Body of pancreas (tissue), 4 donors: ENCODE measurements at regions not wholly inside any gene's neighbourhood (a gene's known extent, or its start where the extent isn't known, plus 50 kb on each side); places are given as distances from the start of the nearest gene placed in this dataset.

Source experiments
- ATAC-seq: fragments of 150-250 bp; one replicate; pipeline ENCODE4 v1.9.1; 2016
- DNase-seq, 4 donors: peaks; one replicate each; pipeline ENCODE4 v3.0.0-alpha.2; 2019
- H3K27ac ChIP-seq, 4 donors: fragments of 200-600 bp; sonication (generic); 1 replicate in 3 of 4; 2 replicates in 1 of 4; pipeline versions ENCODE4 v1.5.1 to v1.6.1; 2016 to 2019; ENCODE audit warnings: mild to moderate bottlenecking in 1 of 4, mixed read lengths in 1 of 4, moderate library complexity in 1 of 4
- H3K27me3 ChIP-seq, 2 donors: fragments of 200-600 bp; sonication (generic); one replicate each; pipeline ENCODE4 v1.6.0; 2016; ENCODE audit warnings: mild to moderate bottlenecking in 1 of 2
- H3K36me3 ChIP-seq, 2 donors: fragments of 200-600 bp; sonication (generic); replicated peaks in 1 of 2; 2 replicates each; pipeline ENCODE4 v1.5.1; 2016; ENCODE audit warnings: low read depth in 2 of 2; ENCODE audit not compliant: insufficient read depth in 1 of 2
- H3K4me1 ChIP-seq: fragments of 200-600 bp; sonication (generic); one replicate; pipeline ENCODE4 v1.6.0; 2016
- H3K4me3 ChIP-seq, 2 donors: fragments of 200-600 bp; sonication (generic); 1 replicate in 1 of 2; 2 replicates in 1 of 2; pipeline ENCODE4 v1.5.1; 2016 to 2019
- H3K9me3 ChIP-seq, 3 donors: fragments of 200-600 bp; sonication (generic); 1 replicate in 2 of 3; 2 replicates in 1 of 3; pipeline ENCODE4 v1.5.1; 2016
- POLR2A ChIP-seq, 3 donors: fragments of 450-650 bp; IDR thresholded peaks; one replicate each; pipeline ENCODE4 v1.6.1; 2016; ENCODE audit warnings: antibody characterized with exemption in 3 of 3, mild to moderate bottlenecking in 2 of 3
- WGBS, 2 donors: methylation state at CpG; one replicate each; pipeline ENCODE4 v1.1.5; 2017; 5-methylcytosine and 5-hydroxymethylcytosine counted together
- intact Hi-C: fragments of 100-400 bp; cut with DNase I; formaldehyde crosslinking; loops from one replicate; pipeline ENCODE4 v1.15.1; 2023
- TF ChIP-seq, protein P1 (sequence below), 7 experiments: fragments of 450-650 bp in 4 of 7; fragments of 200-600 bp in 3 of 7; sonication (generic) in 3 of 7; IDR thresholded peaks; one replicate each; pipeline ENCODE4 v1.5.1; 2016 to 2019; ENCODE audit warnings: antibody characterized with exemption in 7 of 7

DNA sequence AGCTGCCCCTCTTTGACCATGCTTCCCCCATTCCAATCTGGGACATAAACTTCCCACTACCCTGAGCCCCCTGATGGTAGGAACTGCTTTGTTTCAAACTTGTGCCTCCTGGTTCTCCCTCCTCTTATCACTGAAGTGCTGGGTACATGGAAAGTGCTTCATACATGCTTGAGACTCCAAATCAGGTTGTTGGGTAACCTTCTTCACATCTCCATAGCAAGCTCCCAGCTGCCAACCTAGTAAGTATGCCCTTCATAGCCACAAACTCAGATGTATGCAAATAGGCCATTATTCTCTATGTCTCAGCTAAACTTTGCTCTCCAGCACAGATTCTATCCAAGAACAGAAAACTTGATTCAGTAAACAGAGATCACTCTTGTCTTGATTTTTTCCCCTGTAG, 310.6 kb upstream of the IRX3 start:
- no peak for DNase-seq
- Histone ChIP-seq H3K27me3 (no peaks in the 10 kb centered on the region), H3K4me1 (no peaks in the 10 kb centered on the region), H3K27ac (no peak overlapping the region), H3K9me3 (no peaks in the 10 kb centered on the region), H3K4me3 (no peak overlapping the region), H3K36me3 (no peaks in the 10 kb centered on the region)
- intact Hi-C loops = no loop called here
- no peak for ATAC-seq
- TF ChIP-seq, protein P1, sequence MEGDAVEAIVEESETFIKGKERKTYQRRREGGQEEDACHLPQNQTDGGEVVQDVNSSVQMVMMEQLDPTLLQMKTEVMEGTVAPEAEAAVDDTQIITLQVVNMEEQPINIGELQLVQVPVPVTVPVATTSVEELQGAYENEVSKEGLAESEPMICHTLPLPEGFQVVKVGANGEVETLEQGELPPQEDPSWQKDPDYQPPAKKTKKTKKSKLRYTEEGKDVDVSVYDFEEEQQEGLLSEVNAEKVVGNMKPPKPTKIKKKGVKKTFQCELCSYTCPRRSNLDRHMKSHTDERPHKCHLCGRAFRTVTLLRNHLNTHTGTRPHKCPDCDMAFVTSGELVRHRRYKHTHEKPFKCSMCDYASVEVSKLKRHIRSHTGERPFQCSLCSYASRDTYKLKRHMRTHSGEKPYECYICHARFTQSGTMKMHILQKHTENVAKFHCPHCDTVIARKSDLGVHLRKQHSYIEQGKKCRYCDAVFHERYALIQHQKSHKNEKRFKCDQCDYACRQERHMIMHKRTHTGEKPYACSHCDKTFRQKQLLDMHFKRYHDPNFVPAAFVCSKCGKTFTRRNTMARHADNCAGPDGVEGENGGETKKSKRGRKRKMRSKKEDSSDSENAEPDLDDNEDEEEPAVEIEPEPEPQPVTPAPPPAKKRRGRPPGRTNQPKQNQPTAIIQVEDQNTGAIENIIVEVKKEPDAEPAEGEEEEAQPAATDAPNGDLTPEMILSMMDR (IDR thresholded peaks at IDR 0.05) = no peak

DNA sequence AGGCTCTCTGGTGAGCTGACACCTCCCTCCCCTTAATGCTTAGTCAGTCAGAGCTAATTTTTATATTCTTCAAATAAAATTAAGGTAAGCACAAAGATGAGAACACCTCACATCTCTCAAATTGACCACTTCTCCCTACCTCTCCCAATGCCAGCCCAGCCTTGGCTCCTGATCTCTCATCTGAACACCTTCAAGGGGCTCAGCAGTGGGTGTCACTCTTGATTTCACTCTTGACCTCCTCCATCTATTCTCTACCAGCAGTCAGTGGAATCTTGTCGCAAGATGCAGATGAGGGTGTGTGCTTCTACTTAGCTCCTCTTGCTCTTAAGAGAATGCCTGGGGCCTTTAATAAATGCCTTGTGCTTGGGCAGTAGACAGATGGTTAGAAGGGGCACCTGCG, 309.0 kb upstream of the IRX3 start:
- WGBS, 2 donors = 30 to 38% methylated on average over 2 of the region's 2 CpGs
- H3K27ac ChIP-seq = no peak overlapping the region
- H3K4me1 ChIP-seq = no peaks in the 10 kb centered on the region
- ATAC-seq = no peak
- no peaks in the 10 kb centered on the region for H3K9me3 ChIP-seq
- no peak overlapping the region for H3K4me3 ChIP-seq
- H3K36me3 ChIP-seq = no peaks in the 10 kb centered on the region
- no peak for TF ChIP-seq POLR2A (IDR thresholded peaks at IDR 0.05)
- TF ChIP-seq, protein P1 (IDR thresholded peaks at IDR 0.05) = no peak
- no peaks in the 10 kb centered on the region for H3K27me3 ChIP-seq
- no peak for DNase-seq
- intact Hi-C loops = no loop called here

DNA sequence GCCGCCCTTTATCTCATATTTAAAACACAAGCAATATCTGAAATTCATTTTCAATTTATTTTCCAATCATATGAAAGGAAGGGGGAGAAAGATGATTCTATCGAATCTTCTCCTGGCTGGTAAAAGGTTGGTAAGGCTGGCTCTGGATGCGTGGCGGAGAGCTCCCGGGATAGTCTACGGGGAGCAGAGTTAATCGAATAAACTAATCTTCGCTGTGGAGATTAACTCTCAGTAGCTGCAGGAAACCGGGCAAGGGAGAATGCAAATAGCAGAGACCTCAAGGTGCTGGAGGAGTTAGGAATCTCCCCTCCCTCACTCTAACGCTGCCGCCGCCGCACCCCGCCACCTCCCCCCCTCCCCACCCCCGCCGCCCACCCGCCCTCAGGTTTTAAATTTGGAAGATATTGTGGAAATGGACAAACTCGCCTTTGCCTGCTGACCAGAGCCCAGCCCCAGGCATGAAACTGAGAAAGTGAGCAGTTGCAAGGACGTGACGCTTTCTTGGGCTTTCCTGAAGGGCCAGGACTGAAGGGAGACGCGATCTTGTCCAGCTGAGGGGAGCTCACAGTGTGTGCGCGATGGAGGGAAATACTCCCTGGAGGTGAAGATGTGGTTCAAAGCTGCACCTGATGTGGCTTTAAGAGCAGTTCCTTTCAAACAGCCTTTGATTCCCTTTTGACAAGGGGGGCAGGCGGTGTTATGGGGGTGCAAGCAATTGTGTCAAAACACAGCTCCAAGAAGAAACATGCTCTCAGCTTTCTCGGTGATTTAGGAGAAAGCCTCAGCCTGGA, 308.2 kb upstream of the IRX3 start:
- 12 to 13% methylated on average over 18 to 26 of the region's 26 CpGs for WGBS, 2 donors
- ATAC-seq = no peak
- Histone ChIP-seq H3K4me3 (no peak overlapping the region), H3K4me1 (no peaks in the 10 kb centered on the region), H3K9me3 (no peaks in the 10 kb centered on the region), H3K27ac (no peak overlapping the region), H3K27me3 (no peaks in the 10 kb centered on the region), H3K36me3 (no peaks in the 10 kb centered on the region)
- intact Hi-C loops = no loop called here
- DNase-seq = no peak
- TF ChIP-seq, protein P1 (IDR thresholded peaks at IDR 0.05) = no peak
- no peak for TF ChIP-seq POLR2A (IDR thresholded peaks at IDR 0.05)

DNA sequence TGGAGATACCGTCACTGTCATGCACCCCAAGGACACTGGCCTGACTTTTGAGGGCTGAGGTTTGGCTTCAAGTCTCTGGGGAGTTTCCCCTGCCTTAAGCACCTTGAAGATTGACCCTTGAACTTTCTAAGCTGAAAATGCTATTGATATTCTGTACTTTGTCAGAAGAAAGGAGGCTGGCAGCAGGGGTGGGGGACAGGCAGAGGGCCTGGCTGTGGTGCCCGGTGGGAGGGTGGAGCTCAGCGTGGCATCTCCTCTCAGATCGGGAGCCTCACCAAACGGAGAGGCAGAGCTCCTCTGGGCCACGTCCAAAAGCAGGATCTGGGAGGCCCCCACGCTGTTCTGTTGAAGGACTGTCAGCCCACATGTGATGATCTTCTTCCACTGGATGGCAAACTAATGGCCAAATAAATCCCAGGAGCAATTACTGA, 305.2 kb upstream of the IRX3 start:
- H3K4me3 ChIP-seq = no peak overlapping the region
- H3K36me3 ChIP-seq = no peaks in the 10 kb centered on the region
- no peak overlapping the region for H3K27ac ChIP-seq
- ATAC-seq = no peak
- WGBS, 2 donors = 33 to 35% methylated on average over 6 to 7 of the region's 7 CpGs
- intact Hi-C loops = no loop called here
- no peaks in the 10 kb centered on the region for H3K27me3 ChIP-seq
- no peak for DNase-seq
- H3K9me3 ChIP-seq = no peaks in the 10 kb centered on the region
- no peak for TF ChIP-seq POLR2A (IDR thresholded peaks at IDR 0.05)
- TF ChIP-seq, protein P1 (IDR thresholded peaks at IDR 0.05) = no peak
- H3K4me1 ChIP-seq = no peaks in the 10 kb centered on the region

DNA sequence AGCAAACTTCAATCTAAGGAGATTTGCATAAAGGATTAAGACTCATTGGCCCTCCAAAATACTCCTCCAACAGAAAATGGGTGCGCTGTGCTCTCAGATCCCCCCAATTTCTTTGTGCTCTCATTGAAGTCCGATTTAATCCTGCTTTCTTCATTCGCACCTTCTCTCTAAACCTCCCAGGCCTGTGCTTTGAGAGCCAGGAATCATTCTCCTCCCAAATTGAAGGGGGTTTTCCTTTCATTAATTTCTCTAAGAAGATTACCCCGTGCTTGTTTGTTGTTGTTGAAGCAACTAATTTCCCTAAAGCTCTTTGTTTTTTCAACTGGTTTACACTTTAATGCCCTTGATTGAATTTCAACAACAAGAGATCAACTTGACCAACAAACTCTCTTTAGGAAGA, 304.2 kb upstream of the IRX3 start:
- Histone ChIP-seq H3K27me3 (no peaks in the 10 kb centered on the region), H3K36me3 (no peaks in the 10 kb centered on the region), H3K27ac (no peak overlapping the region), H3K9me3 (no peaks in the 10 kb centered on the region), H3K4me3 (no peak overlapping the region), H3K4me1 (no peaks in the 10 kb centered on the region)
- TF ChIP-seq, protein P1 (IDR thresholded peaks at IDR 0.05) = no peak
- TF ChIP-seq POLR2A (IDR thresholded peaks at IDR 0.05) = no peak
- 55 to 57% methylated on average over 4 of the region's 4 CpGs for WGBS, 2 donors
- no peak for ATAC-seq
- intact Hi-C loops = no loop called here
- no peak for DNase-seq
